Retinal pigment epithelial cell (primary cell): ENCODE measurements at regions not wholly inside any gene's neighbourhood (a gene's known extent, or its start where the extent isn't known, plus 50 kb on each side); places are given as distances from the start of the nearest gene placed in this dataset.

Source experiments
- DNase-seq: peaks from one replicate; pipeline ENCODE4 v3.0.0-alpha.2; 2010; ENCODE audit warnings: low read depth
- H3K4me3 ChIP-seq: 2 replicates; pipeline ENCODE4 v1.5.1; 2011; ENCODE audit warnings: mild to moderate bottlenecking, low read length, control low read depth, moderate library complexity
- CTCF ChIP-seq: conservative IDR thresholded peaks from 2 replicates; pipeline ENCODE4 v1.5.1; 2011; ENCODE audit warnings: low read depth, low read length, control low read depth, inconsistent platforms

GRCh38 chr5:64050296-64050695, 88.1 kb upstream of the HTR1A start:
- no peak overlapping the region for H3K4me3 ChIP-seq
- DNase-seq, result no peak
- TF ChIP-seq CTCF, result no peak

GRCh38 chr5:64040490-64040889, 78.2 kb upstream of the HTR1A start:
- no peak overlapping the region for H3K4me3 ChIP-seq
- no peak for TF ChIP-seq CTCF
- no peak for DNase-seq

- no peak for DNase-seq
- no peak for TF ChIP-seq CTCF
- no peak overlapping the region for H3K4me3 ChIP-seq
Observed at GRCh38 chr5:64026493-64026892, 64.2 kb upstream of the HTR1A start.

GRCh38 chr5:64019746-64020145, 57.5 kb upstream of the HTR1A start:
- H3K4me3 ChIP-seq, result no peak overlapping the region
- no peak for DNase-seq
- TF ChIP-seq CTCF, result no peak

GRCh38 chr5:64018966-64019365, 56.7 kb upstream of the HTR1A start:
- DNase-seq, result no peak
- no peak for TF ChIP-seq CTCF
- no peak overlapping the region for H3K4me3 ChIP-seq

- no peak overlapping the region for H3K4me3 ChIP-seq
Observed at GRCh38 chr5:64015824-64016223, 53.6 kb upstream of the HTR1A start.

More at GRCh38 chr5:64015824-64016223, 53.6 kb upstream of the HTR1A start:
- TF ChIP-seq CTCF, result no peak
- no peak for DNase-seq
